Activated naive CD8-positive, alpha-beta T cell treated with anti-CD3 and anti-CD28 coated beads, Interleukin-2, amount 10 ng/mL, durations not matched to agents 7 days and 5 days (primary cell): ENCODE measurements at regions not wholly inside any gene's neighbourhood (a gene's known extent, or its start where the extent isn't known, plus 50 kb on each side); places are given as distances from the start of the nearest gene placed in this dataset.

Experiments
- ATAC-seq: fragments of 150-1000 bp; cut with Tn5 transposase; one replicate; pipeline ENCODE4 v1.10.0; 2021; ENCODE audit warnings: low read depth, moderate library complexity
- POLR2A ChIA-PET: fragments of 350-600 bp; sonication (Branson Sonifier 250); formaldehyde crosslinking; loops from one replicate; lab custom pipeline; 2021; ENCODE audit warnings: antibody characterized with exemption; lab: Charles Lee
- DNase-seq: peaks from one replicate; pipeline ENCODE4 v3.0.0; 2021
- H3K27ac Mint-ChIP-seq: one replicate; pipeline ENCODE4 v1.8.0; 2022; ENCODE audit warnings: mild to moderate bottlenecking, mixed read lengths
- H3K27me3 Mint-ChIP-seq: one replicate; pipeline ENCODE4 v1.8.0; 2022; ENCODE audit warnings: mild to moderate bottlenecking, moderate library complexity, mixed read lengths
- H3K36me3 Mint-ChIP-seq: one replicate; pipeline ENCODE4 v1.8.0; 2021; ENCODE audit warnings: mild to moderate bottlenecking, mixed read lengths
- H3K4me1 Mint-ChIP-seq: one replicate; pipeline ENCODE4 v1.8.0; 2021; ENCODE audit warnings: mixed read lengths
- H3K4me3 Mint-ChIP-seq: one replicate; pipeline ENCODE4 v1.8.0; 2022; ENCODE audit warnings: mild to moderate bottlenecking, moderate library complexity, mixed read lengths
- H3K9me3 Mint-ChIP-seq: one replicate; pipeline ENCODE4 v1.8.0; 2021; ENCODE audit warnings: mixed read lengths

DNA sequence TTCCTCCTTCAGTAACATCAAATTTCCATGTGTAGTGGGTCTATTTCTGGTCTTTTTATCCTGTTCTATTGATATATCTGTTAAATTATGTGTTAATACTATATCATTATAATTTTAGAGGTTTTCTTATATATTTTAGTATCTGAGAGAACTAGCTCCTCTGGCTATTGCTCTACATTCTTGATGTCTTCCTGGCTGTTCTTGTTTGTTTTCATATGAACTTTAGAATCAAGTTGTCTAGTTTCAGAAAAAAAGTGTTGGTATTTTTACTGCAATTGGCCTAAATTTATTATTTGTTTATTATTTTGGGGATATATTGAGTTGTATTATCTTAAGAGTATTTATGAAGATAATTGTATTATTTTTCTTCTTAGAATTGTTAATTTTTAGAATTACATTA lies 128.0 kb upstream of the ZNF618 start:
- H3K36me3 Mint-ChIP-seq, result no peaks in the 10 kb centered on the region

DNA sequence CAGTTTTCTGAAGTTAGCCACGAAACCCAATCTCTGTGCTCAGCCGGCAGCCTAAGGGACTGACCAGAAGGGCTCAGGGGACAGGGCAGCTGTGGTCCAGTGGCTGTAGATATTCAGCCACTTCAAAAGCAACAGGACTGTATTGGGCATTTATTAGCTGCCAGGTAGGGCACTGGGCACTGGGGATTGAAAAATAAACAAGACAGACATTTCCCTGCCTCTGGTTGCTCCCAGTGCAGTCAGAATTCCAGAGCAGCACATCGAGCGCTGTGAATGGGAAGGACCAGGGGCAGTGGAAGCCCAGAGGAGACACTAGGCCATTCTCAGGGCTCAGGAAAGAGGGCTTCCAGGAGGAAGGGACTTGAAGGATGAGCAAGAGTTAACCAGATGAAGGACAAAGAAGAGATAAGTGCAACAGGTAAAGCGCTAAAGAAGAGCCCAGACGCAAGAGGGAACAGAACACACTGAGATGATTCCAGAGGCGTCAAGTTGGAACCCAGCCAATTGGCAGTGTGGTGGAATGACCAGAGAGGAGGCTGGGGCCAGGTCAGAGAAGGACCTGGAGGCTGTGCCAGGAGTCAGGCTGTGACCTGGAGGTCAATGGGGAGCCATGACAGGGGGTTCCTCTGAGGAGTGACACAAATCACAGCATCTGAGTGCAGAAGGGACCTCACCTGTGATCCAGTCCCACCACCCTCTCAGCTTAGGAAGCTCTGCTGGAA lies 122.5 kb upstream of the ZNF618 start:
- no peaks in the 10 kb centered on the region for H3K36me3 Mint-ChIP-seq

More for the DNA sequence above, 128.0 kb upstream of the ZNF618 start:
- H3K4me3 Mint-ChIP-seq, result no peak overlapping the region
- ATAC-seq (no peak), DNase-seq (no peak)
- POLR2A ChIA-PET, result no interaction called here
- H3K27me3 Mint-ChIP-seq, result peaks cover 25% of the 10 kb centered on the region
- H3K9me3 Mint-ChIP-seq, result peaks cover 8% of the 10 kb centered on the region
- H3K27ac Mint-ChIP-seq, result no peak overlapping the region
- no peaks in the 10 kb centered on the region for H3K4me1 Mint-ChIP-seq

DNA sequence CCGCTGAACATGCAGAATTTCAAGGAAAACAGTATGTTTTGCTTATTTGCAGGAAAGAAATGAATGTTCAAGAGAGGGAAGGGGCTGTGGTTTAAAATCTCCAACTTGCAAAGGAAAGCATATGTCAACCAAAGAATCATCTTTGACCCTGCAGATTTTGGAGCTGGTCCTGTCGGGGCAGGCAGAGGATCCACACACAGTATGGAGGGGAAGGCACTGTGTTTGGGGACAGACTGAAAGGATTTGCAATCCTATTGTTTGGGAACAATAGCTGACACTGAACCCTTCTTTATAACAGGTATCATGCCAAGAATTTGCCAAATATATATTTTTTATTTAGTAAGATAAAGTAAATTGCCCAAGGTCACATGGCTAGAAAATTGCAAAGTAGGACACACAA lies 121.4 kb upstream of the ZNF618 start:
- ATAC-seq, result no peak
- H3K27me3 Mint-ChIP-seq, result peaks cover 29% of the 10 kb centered on the region
- H3K4me3 Mint-ChIP-seq, result no peak overlapping the region
- no peak overlapping the region for H3K27ac Mint-ChIP-seq
- H3K36me3 Mint-ChIP-seq, result peaks cover 2% of the 10 kb centered on the region
- DNase-seq, result no peak
- no peaks in the 10 kb centered on the region for H3K4me1 Mint-ChIP-seq
- peaks cover 6% of the 10 kb centered on the region for H3K9me3 Mint-ChIP-seq
- POLR2A ChIA-PET, result no interaction called here

More for the DNA sequence above, 122.5 kb upstream of the ZNF618 start:
- H3K27me3 Mint-ChIP-seq, result peaks cover 24% of the 10 kb centered on the region
- no peak for ATAC-seq
- no peak overlapping the region for H3K4me3 Mint-ChIP-seq
- no peak overlapping the region for H3K27ac Mint-ChIP-seq
- peaks cover 4% of the 10 kb centered on the region for H3K9me3 Mint-ChIP-seq
- no peak for DNase-seq
- POLR2A ChIA-PET, result no interaction called here
- H3K4me1 Mint-ChIP-seq, result no peaks in the 10 kb centered on the region

DNA sequence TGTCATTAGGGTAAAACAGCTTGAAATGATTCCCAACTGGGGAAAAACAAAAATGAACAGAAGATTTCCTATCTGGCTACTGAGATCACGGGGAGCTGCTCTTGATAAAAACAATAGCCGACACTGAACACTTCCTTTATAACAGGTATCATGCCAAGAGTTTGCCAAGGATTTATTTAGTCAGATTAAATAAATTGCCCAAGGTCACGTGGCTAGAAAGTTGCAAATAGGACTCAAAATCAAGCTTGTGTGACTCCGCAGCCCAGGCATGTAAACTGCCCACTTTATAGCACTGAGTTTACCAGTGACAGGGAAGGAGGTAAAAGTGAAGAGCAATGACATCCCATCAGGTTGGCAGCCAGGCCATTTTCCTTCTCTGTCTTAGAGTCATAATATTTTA lies 120.7 kb upstream of the ZNF618 start:
- Mint-ChIP-seq H3K27me3 (peaks cover 26% of the 10 kb centered on the region), H3K4me3 (no peak overlapping the region), H3K36me3 (peaks cover 2% of the 10 kb centered on the region), H3K27ac (no peak overlapping the region), H3K4me1 (no peaks in the 10 kb centered on the region), H3K9me3 (peaks cover 4% of the 10 kb centered on the region)
- DNase-seq (no peak), ATAC-seq (no peak)
- POLR2A ChIA-PET, result no interaction called here

DNA sequence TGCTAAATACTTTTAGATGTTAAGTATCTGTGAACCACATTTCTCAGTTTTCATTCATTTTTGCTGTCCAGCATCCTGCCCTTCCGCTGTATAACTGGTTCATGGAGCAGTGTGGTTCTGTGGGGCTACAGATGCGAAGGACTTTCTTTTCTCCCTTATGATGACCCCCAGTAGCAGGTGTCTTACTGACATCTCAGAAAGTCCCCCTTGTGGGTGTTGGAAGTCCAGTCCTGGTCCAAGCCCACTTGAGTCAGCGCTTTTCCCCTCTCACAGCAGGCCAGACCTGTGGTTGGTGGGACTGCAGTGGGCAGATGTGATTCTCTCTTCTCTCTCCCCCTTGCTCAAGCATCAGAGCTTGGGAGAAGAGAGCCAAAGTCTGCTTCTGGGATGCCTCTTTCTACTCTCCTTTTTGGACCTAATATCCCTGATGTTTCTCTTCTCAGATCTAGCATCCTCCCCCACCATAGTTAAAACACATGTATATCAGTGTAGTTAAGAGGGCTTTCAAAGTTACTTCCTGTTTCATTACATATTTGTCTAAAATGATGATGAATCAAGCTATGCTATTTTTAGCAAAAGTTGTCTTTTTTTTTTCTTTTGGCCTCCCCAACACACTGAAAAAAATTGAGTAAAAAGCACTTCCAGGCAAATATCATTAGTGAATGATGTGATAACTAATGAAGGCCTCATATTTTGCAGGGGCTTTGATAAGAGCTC lies 119.5 kb upstream of the ZNF618 start:
- H3K36me3 Mint-ChIP-seq, result peaks cover 2% of the 10 kb centered on the region
- H3K27ac Mint-ChIP-seq, result no peak overlapping the region
- POLR2A ChIA-PET, result no interaction called here
- no peak for DNase-seq
- H3K27me3 Mint-ChIP-seq, result peaks cover 24% of the 10 kb centered on the region
- H3K4me1 Mint-ChIP-seq, result no peaks in the 10 kb centered on the region
- ATAC-seq, result no peak
- H3K9me3 Mint-ChIP-seq, result peaks cover 4% of the 10 kb centered on the region
- no peak overlapping the region for H3K4me3 Mint-ChIP-seq

DNA sequence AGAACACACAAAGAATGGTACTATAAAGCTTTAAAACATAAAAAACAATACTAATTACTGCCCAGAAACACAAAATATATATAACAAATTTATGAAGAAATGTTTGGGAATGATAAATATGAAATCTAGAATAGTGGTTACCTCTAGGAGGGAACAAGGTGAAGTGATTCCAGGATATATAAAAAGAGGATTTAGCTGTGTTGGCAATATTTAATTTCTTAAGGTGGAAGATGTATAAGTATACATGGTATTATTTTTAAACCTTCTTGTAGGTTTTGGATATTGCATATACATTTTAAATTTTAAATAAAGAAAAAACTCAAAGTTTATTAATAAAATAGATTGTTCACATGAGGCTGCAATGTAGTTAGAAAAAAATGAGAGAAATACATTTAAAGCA lies 112.7 kb upstream of the ZNF618 start:
- Mint-ChIP-seq H3K27me3 (peaks cover 35% of the 10 kb centered on the region), H3K4me1 (no peaks in the 10 kb centered on the region), H3K4me3 (no peak overlapping the region), H3K27ac (no peak overlapping the region), H3K9me3 (peaks cover 6% of the 10 kb centered on the region), H3K36me3 (peaks cover 2% of the 10 kb centered on the region)
- POLR2A ChIA-PET, result no interaction called here
- no peak for DNase-seq
- ATAC-seq, result no peak

DNA sequence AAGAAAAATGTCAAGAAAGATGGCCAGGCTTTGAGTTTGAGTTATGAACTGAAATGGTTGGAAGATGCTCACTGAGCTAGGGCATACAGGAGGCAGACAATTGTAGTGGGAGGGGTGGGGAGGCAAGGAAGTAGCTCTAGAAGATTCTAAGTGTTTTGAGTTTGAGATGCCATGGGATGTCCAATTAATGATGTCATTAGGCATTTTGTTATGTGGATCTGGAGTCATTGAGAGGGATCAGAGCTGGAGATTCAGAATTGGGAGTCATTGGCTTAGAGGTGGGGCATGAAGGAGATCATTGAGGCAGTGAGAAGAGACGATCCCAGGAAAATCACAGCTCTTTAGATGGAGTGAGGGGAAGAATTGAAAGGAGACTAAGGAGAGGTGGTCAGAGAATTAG lies 111.5 kb upstream of the ZNF618 start:
- Mint-ChIP-seq H3K9me3 (peaks cover 3% of the 10 kb centered on the region), H3K27ac (no peak overlapping the region), H3K36me3 (peaks cover under 1% of the 10 kb centered on the region), H3K27me3 (peaks cover 29% of the 10 kb centered on the region), H3K4me3 (no peak overlapping the region), H3K4me1 (no peaks in the 10 kb centered on the region)
- ATAC-seq (no peak), DNase-seq (no peak)
- POLR2A ChIA-PET, result no interaction called here

DNA sequence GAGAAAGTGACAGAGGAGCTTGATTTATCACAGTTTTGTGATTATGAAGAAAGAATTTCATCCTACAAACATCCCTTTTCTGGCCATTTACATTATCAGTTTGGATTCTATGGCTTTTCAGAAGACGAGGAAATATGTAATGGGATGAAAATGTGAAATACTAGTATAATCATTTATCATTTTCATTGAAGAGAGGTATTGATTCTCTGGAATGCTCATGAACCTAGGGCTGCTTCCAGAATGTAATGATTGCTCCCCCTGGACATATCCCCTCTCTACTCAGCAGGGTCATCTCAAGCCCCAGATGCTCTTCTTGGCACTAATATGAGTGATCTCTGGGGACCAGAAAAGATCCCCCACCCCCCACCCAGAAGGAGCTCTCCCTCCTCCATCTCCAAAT lies 106.7 kb upstream of the ZNF618 start:
- POLR2A ChIA-PET, result no interaction called here
- H3K27ac Mint-ChIP-seq, result no peak overlapping the region
- DNase-seq, result no peak
- no peak overlapping the region for H3K4me3 Mint-ChIP-seq
- no peaks in the 10 kb centered on the region for H3K4me1 Mint-ChIP-seq
- ATAC-seq, result no peak
- no peaks in the 10 kb centered on the region for H3K36me3 Mint-ChIP-seq
- H3K9me3 Mint-ChIP-seq, result peaks cover 3% of the 10 kb centered on the region
- H3K27me3 Mint-ChIP-seq, result peaks cover 15% of the 10 kb centered on the region

DNA sequence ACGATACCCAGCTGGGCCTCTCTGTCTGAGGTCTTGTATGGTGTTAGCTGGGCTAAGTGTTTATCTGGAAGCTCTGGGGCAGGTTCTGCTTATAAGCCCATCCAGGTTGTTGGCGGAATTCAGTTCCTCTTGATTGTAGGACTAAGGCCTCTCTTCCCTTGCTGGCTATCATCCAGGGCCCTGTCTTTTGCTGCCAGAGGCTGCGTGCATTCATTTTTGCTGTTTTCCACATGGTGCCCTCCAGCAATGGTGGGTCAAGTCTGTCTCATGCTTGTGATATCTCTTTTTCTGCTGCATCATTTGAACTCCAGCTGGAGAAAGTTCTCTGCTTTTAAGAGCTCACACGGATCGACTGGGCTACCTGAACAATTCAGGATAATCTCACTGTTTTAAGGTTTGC lies 105.7 kb upstream of the ZNF618 start:
- no peaks in the 10 kb centered on the region for H3K36me3 Mint-ChIP-seq
- H3K27ac Mint-ChIP-seq, result no peak overlapping the region
- POLR2A ChIA-PET, result no interaction called here
- DNase-seq (no peak), ATAC-seq (no peak)
- H3K27me3 Mint-ChIP-seq, result peaks cover 16% of the 10 kb centered on the region
- H3K9me3 Mint-ChIP-seq, result peaks cover 3% of the 10 kb centered on the region
- no peak overlapping the region for H3K4me3 Mint-ChIP-seq
- H3K4me1 Mint-ChIP-seq, result no peaks in the 10 kb centered on the region

DNA sequence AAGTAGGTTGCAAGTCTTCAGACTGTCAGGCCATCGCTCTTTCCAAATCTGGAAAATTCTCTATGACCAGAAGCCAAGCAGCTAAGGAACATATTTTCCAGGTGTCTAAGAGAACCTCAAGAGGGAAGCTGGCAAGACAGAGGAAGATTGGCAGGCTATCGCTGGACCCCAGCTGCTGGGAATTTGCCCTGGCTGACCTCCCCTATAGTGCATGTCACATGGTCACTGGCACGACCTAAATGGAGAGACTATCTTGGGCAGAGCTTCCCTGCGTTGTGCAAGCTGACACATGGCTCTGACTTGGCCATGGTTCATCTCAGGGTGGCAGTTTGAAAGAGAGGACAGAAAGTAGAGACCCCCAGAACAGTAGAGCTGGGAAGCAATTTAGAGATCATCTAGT lies 104.9 kb upstream of the ZNF618 start:
- POLR2A ChIA-PET, result no interaction called here
- H3K9me3 Mint-ChIP-seq, result peaks cover 3% of the 10 kb centered on the region
- no peaks in the 10 kb centered on the region for H3K36me3 Mint-ChIP-seq
- DNase-seq, result no peak
- no peak overlapping the region for H3K27ac Mint-ChIP-seq
- peaks cover 17% of the 10 kb centered on the region for H3K27me3 Mint-ChIP-seq
- H3K4me3 Mint-ChIP-seq, result no peak overlapping the region
- ATAC-seq, result no peak
- no peaks in the 10 kb centered on the region for H3K4me1 Mint-ChIP-seq

DNA sequence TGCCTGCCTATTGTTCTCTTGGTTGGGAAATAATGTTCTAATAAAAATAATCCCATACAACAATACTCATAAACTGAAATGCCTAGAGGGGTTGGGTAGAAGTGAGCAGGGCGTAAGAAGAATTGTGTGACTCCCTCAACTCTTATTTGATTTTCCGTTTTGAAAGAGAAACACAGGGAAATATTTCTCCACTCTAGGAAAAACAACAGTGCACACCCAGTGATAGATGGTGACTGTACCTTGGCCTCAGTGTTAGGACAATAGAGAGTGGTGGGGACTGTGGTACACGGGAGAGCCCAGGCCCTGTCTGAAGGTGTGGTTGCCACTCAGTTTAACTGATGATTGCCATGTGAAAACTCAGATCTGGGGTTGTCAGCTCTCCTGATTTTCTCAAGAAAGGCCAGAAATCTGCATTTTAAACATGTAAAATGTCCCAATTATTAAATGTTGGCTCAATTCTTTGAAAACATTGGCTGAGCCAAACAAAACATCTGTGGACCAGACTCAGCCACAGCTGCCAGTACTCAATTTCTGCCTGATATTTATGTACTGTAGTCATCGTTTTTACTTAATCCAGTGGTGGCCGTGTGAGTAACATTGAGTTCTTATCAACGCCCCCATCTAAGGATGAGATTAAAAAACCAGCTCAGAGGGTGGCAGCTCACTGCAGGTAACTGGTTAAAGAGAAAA lies 103.8 kb upstream of the ZNF618 start:
- no peak overlapping the region for H3K4me3 Mint-ChIP-seq
- POLR2A ChIA-PET, result no interaction called here
- no peak overlapping the region for H3K27ac Mint-ChIP-seq
- no peaks in the 10 kb centered on the region for H3K36me3 Mint-ChIP-seq
- no peaks in the 10 kb centered on the region for H3K4me1 Mint-ChIP-seq
- peaks cover 17% of the 10 kb centered on the region for H3K27me3 Mint-ChIP-seq
- H3K9me3 Mint-ChIP-seq, result no peaks in the 10 kb centered on the region
- ATAC-seq (no peak), DNase-seq (no peak)

DNA sequence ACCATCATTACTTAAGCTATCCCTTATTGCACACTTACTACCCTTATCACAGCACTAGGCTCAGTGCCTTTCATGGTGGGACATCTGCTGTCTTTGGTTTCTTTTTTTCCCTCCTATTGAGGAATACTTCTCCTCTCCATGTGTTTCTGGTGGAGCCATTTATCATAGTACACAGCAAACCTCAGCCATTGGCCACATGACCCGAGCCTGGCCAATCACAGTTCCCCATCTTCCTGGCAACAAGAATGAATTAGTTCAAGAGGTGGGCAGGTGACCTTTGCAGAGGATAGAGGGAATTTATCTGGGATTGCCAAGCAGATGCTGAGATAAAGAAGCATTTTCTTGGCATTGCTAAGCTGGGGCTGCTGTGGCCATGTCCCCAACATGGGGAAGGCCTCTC lies 101.1 kb upstream of the ZNF618 start:
- no peaks in the 10 kb centered on the region for H3K4me1 Mint-ChIP-seq
- ATAC-seq, result no peak

DNA sequence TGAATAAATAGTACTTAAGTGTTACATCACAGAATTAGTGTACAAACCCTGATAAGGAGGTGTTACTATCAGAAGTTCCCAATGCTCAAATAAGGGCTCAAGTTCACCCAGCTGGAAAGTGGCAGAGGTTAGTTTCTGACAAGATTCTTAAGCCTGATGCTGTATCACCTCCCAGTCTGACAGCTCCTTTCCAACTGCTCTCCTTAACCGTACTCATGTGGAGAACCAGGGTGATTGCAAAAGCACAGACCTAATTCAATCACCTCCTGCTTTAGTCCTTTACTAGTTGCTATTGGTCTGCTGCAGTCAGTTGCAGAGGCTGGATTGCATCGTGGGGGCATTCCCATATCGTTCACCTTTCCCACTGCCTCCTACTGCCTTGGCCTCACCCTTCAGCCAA lies 100.4 kb upstream of the ZNF618 start:
- Mint-ChIP-seq H3K27ac (no peak overlapping the region), H3K36me3 (no peaks in the 10 kb centered on the region), H3K9me3 (no peaks in the 10 kb centered on the region), H3K4me1 (no peaks in the 10 kb centered on the region), H3K27me3 (peaks cover 14% of the 10 kb centered on the region), H3K4me3 (no peak overlapping the region)
- POLR2A ChIA-PET, result no interaction called here
- DNase-seq, result no peak
- ATAC-seq, result no peak

More for the DNA sequence above, 101.1 kb upstream of the ZNF618 start:
- Mint-ChIP-seq H3K27ac (no peak overlapping the region), H3K9me3 (no peaks in the 10 kb centered on the region), H3K4me3 (no peak overlapping the region), H3K27me3 (peaks cover 14% of the 10 kb centered on the region), H3K36me3 (no peaks in the 10 kb centered on the region)
- POLR2A ChIA-PET, result no interaction called here
- DNase-seq, result no peak

DNA sequence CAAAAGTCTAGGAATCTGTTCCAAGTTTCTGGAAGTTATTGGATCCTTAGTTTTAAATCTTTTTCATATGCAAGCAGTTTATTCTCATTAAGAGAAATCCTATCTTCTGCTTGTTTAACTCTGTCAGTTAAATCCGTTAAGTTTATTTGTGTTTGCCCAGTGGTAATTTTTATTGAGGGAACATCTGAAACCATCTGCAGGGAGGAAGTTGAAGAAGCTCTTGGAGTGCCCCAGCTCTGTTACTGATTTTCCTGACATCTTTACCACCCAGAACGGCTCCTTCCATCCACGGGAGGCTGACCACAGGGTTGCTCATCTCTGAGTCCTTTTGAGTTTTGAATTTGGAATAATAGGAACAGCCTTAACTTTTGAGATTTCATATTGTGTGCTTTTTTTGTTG lies 99.9 kb upstream of the ZNF618 start:
- H3K9me3 Mint-ChIP-seq, result no peaks in the 10 kb centered on the region
- H3K27ac Mint-ChIP-seq, result no peak overlapping the region
- H3K27me3 Mint-ChIP-seq, result peaks cover 13% of the 10 kb centered on the region
- POLR2A ChIA-PET, result no interaction called here
- ATAC-seq (no peak), DNase-seq (no peak)
- H3K36me3 Mint-ChIP-seq, result no peaks in the 10 kb centered on the region
- no peak overlapping the region for H3K4me3 Mint-ChIP-seq
- H3K4me1 Mint-ChIP-seq, result no peaks in the 10 kb centered on the region
